BLaER1 treated with 17β-estradiol and CSF1 and Interleukin-3, amounts not matched to agents 10 nM and 100 nM (cell line): ENCODE measurements at regions not wholly inside any gene's neighbourhood (a gene's known extent, or its start where the extent isn't known, plus 50 kb on each side); places are given as distances from the start of the nearest gene placed in this dataset.
A peak's percentile ranks its signal among the peaks of the same experiment; 100 is the strongest.
"Not testable (repeated sequence)": the region's sequence is repeated elsewhere in the genome, so short reads cannot be mapped to it uniquely, and the experiment has no call there.

Source experiments
- H3K27ac ChIP-seq, 11 experiments: shearing (Covaris generic); formaldehyde crosslinking; 2 replicates each; pipeline ENCODE4 v1.8.1; 2022
- H3K27me3 ChIP-seq, 11 experiments: shearing (Covaris generic); formaldehyde crosslinking; 2 replicates each; pipeline ENCODE4 v1.8.1; 2022
- H3K36me3 ChIP-seq, 11 experiments: shearing (Covaris generic); formaldehyde crosslinking; 2 replicates each; pipeline ENCODE4 v1.8.1; 2022
- H3K4me1 ChIP-seq, 10 experiments: shearing (Covaris generic); formaldehyde crosslinking; 2 replicates each; pipeline ENCODE4 v1.8.1; 2022
- H3K4me2 ChIP-seq, 11 experiments: shearing (Covaris generic); formaldehyde crosslinking; 2 replicates each; pipeline ENCODE4 v1.8.1; 2022
- H3K4me3 ChIP-seq, 10 experiments: shearing (Covaris generic); formaldehyde crosslinking; 2 replicates each; pipeline ENCODE4 v1.8.1; 2022
- H3K9ac ChIP-seq, 11 experiments: shearing (Covaris generic); formaldehyde crosslinking; 2 replicates each; pipeline ENCODE4 v1.8.1; 2022
- H3K9me3 ChIP-seq, 11 experiments: shearing (Covaris generic); formaldehyde crosslinking; replicated peaks in 1 of 11; 2 replicates each; pipeline ENCODE4 v1.8.1; 2022
- H4K20me1 ChIP-seq, 11 experiments: shearing (Covaris generic); formaldehyde crosslinking; 2 replicates each; pipeline ENCODE4 v1.8.1; 2022
- Cebpa-rat ChIP-seq, 11 experiments: shearing (Covaris generic); IDR thresholded peaks; 2 replicates each; pipeline ENCODE4 v1.8.1; 2022

DNA sequence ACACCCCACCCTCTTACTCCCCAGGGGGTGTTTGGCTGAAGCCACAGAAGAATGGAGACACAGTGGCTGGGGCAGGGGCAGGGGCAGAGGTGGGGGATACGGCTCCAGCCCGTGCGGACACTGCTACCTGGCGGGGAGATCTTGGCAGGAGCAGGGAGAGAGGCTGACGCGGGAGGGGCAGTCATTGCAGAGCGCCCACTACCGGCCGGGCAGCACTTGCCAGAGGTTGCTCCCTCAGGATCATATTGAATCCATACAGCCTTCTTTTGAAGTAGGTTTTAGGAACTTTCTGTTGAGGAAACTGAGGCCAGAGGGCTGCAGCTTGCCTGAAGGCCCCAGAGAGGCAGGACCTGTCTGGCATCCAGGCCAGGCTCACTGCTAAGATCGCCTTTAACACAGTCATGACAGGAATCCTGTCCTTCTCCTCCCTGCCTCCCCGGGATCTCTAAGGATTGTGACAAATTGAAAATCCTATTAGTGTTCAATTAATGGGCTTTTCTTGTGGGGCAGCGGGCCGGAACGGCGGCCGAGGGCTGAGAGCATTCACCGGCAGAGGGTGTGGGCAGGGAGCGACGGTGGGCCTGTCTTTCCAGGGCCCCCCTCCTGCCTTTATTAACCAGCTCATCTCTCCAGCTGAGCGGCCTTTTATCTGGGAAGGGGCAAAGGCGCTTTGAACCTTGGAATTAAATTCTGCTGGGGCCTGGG lies 65.5 kb upstream of the WNT4 start:
- H3K4me1 ChIP-seq = peaks cover 0 to 9% (median 2%) of the 10 kb centered on the region in 10 experiments; a peak in 7 of 20 replicates
- H3K27ac ChIP-seq = no peak overlapping the region
- no peaks in the 10 kb centered on the region for H3K36me3 ChIP-seq
- H3K4me3 ChIP-seq = no peak overlapping the region
- no peaks in the 10 kb centered on the region for H3K9me3 ChIP-seq
- no peak overlapping the region for H3K4me2 ChIP-seq
- H3K27me3 ChIP-seq = peaks cover 6 to 17% (median 12%) of the 10 kb centered on the region in 11 experiments; a peak in 15 of 22 replicates
- no peak overlapping the region for H3K9ac ChIP-seq
- TF ChIP-seq Cebpa-rat (IDR thresholded peaks at IDR 0.05) = no peak
- no peaks in the 10 kb centered on the region; a peak in 1 of 22 replicates for H4K20me1 ChIP-seq

GRCh38 chr1:22208973-22209378 lies 66.1 kb upstream of the WNT4 start:
- Histone ChIP-seq H3K9ac (no peak overlapping the region), H4K20me1 (no peaks in the 10 kb centered on the region; a peak in 1 of 22 replicates), H3K4me3 (no peak overlapping the region), H3K4me1 (peaks cover 0 to 9% (median 2%) of the 10 kb centered on the region in 10 experiments; a peak in 7 of 20 replicates), H3K9me3 (no peaks in the 10 kb centered on the region), H3K27me3 (peaks cover 6 to 17% (median 12%) of the 10 kb centered on the region in 11 experiments; a peak in 15 of 22 replicates), H3K27ac (no peak overlapping the region), H3K4me2 (no peak overlapping the region), H3K36me3 (no peaks in the 10 kb centered on the region)
- TF ChIP-seq Cebpa-rat (IDR thresholded peaks at IDR 0.05) = no peak

DNA sequence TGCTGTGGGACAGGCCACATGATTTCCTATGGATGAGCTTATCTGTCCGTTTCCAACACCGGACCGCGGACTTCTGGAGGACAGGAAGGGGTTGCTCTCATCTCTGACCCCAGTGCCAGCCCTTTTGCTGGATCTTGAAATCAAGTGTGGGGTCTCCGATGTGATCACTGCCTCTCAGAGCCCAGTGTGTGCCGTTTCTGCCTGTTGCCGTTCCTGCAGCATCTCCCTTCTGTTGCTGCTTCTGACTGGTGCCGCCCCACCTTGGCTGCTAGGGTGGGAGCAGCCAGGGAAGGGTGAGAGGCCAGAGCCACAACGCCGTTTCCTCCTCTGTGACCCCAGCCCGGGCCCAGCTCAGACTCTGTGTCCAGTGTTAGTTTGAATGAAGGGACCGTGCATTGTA lies 67.3 kb upstream of the WNT4 start:
- no peak overlapping the region for H3K27ac ChIP-seq
- TF ChIP-seq Cebpa-rat (IDR thresholded peaks at IDR 0.05) = no peak
- no peaks in the 10 kb centered on the region for H3K9me3 ChIP-seq
- no peaks in the 10 kb centered on the region; a peak in 1 of 22 replicates for H4K20me1 ChIP-seq
- H3K4me3 ChIP-seq = no peak overlapping the region
- no peak overlapping the region for H3K4me2 ChIP-seq
- peaks cover 6 to 17% (median 12%) of the 10 kb centered on the region in 11 experiments; a peak in 15 of 22 replicates for H3K27me3 ChIP-seq
- H3K9ac ChIP-seq = no peak overlapping the region
- no peaks in the 10 kb centered on the region for H3K36me3 ChIP-seq
- H3K4me1 ChIP-seq = peaks cover 0 to 9% (median 2%) of the 10 kb centered on the region in 10 experiments; a peak in 7 of 20 replicates

GRCh38 chr1:22210636-22211035 lies 67.7 kb upstream of the WNT4 start:
- no peak overlapping the region for H3K9ac ChIP-seq
- TF ChIP-seq Cebpa-rat (IDR thresholded peaks at IDR 0.05) = no peak
- H3K27me3 ChIP-seq = peaks cover 6 to 17% (median 12%) of the 10 kb centered on the region in 11 experiments; a peak in 15 of 22 replicates

GRCh38 chr1:22211459-22211858 lies 68.6 kb upstream of the WNT4 start:
- not testable (repeated sequence) for H3K9ac ChIP-seq, H3K4me1 ChIP-seq, H3K4me3 ChIP-seq, H3K36me3 ChIP-seq, H3K27ac ChIP-seq, H4K20me1 ChIP-seq, H3K9me3 ChIP-seq, H3K4me2 ChIP-seq
- peaks cover 6 to 17% (median 12%) of the 10 kb centered on the region in 11 experiments; a peak in 15 of 22 replicates for H3K27me3 ChIP-seq

More at GRCh38 chr1:22210636-22211035, 67.7 kb upstream of the WNT4 start:
- Histone ChIP-seq H3K9me3 (no peaks in the 10 kb centered on the region), H3K27ac (no peak overlapping the region), H3K4me2 (no peak overlapping the region), H4K20me1 (no peaks in the 10 kb centered on the region; a peak in 1 of 22 replicates), H3K36me3 (no peaks in the 10 kb centered on the region), H3K4me1 (peaks cover 0 to 9% (median 2%) of the 10 kb centered on the region in 10 experiments; a peak in 7 of 20 replicates), H3K4me3 (no peak overlapping the region)

GRCh38 chr1:22212400-22213233 lies 69.7 kb upstream of the WNT4 start:
- no peak for TF ChIP-seq Cebpa-rat (IDR thresholded peaks at IDR 0.05)
- Histone ChIP-seq H4K20me1 (peaks cover 0 to 7% (median 0%) of the 10 kb centered on the region in 11 experiments; a peak in 1 of 22 replicates), H3K9ac (no peak overlapping the region), H3K4me2 (peak overlapping the region in 4 of 11 experiments; percentile 2 to 29 (median 21); a peak in 4 of 22 replicates), H3K4me3 (no peak overlapping the region), H3K9me3 (no peaks in the 10 kb centered on the region), H3K36me3 (no peaks in the 10 kb centered on the region), H3K4me1 (peaks cover 0 to 9% (median 2%) of the 10 kb centered on the region in 10 experiments; a peak in 7 of 20 replicates), H3K27me3 (peaks cover 6 to 17% (median 12%) of the 10 kb centered on the region in 11 experiments; a peak in 15 of 22 replicates), H3K27ac (no peak overlapping the region)

- Histone ChIP-seq H3K4me3 (no peak overlapping the region), H3K9me3 (no peaks in the 10 kb centered on the region), H3K4me2 (no peak overlapping the region), H3K9ac (no peak overlapping the region), H3K4me1 (peaks cover 0 to 12% (median 2%) of the 10 kb centered on the region in 10 experiments; a peak in 7 of 20 replicates), H3K36me3 (no peaks in the 10 kb centered on the region), H4K20me1 (peaks cover 0 to 7% (median 0%) of the 10 kb centered on the region in 11 experiments; a peak in 1 of 22 replicates), H3K27me3 (peaks cover 6 to 17% (median 12%) of the 10 kb centered on the region in 11 experiments; a peak in 15 of 22 replicates), H3K27ac (no peak overlapping the region)
- no peak for TF ChIP-seq Cebpa-rat (IDR thresholded peaks at IDR 0.05)
Observed at GRCh38 chr1:22216210-22216883, 73.5 kb upstream of the WNT4 start.

- H3K9ac ChIP-seq = no peak overlapping the region
- H3K36me3 ChIP-seq = no peaks in the 10 kb centered on the region
- H4K20me1 ChIP-seq = peaks cover 0 to 7% (median 0%) of the 10 kb centered on the region in 11 experiments; a peak in 1 of 22 replicates
- TF ChIP-seq Cebpa-rat (IDR thresholded peaks at IDR 0.05) = no peak
- no peak overlapping the region for H3K4me3 ChIP-seq
- no peak overlapping the region for H3K27ac ChIP-seq
- no peaks in the 10 kb centered on the region for H3K9me3 ChIP-seq
- peaks cover 0 to 12% (median 2%) of the 10 kb centered on the region in 10 experiments; a peak in 7 of 20 replicates for H3K4me1 ChIP-seq
- H3K4me2 ChIP-seq = no peak overlapping the region
- H3K27me3 ChIP-seq = peaks cover 6 to 14% (median 11%) of the 10 kb centered on the region in 11 experiments; a peak in 15 of 22 replicates
Observed at GRCh38 chr1:22216966-22217365, 74.1 kb upstream of the WNT4 start.
